Activated naive CD4-positive, alpha-beta T cell treated with anti-CD3 and anti-CD28 coated beads for 36 hours (primary cell): ENCODE measurements at regions not wholly inside any gene's neighbourhood (a gene's known extent, or its start where the extent isn't known, plus 50 kb on each side); places are given as distances from the start of the nearest gene placed in this dataset.

ENCODE experiments used
- CTCF ChIA-PET: fragments of 350-600 bp; sonication (Branson Sonifier 250); formaldehyde crosslinking; loops from one replicate; lab custom pipeline; 2021; ENCODE audit warnings: antibody characterized with exemption; lab: Charles Lee
- DNase-seq: peaks from one replicate; pipeline ENCODE4 v3.0.0-alpha.2; 2020
- H3K27ac Mint-ChIP-seq: one replicate; pipeline ENCODE4 v1.8.0; 2021; ENCODE audit warnings: mild to moderate bottlenecking, mixed read lengths
- H3K27me3 Mint-ChIP-seq: one replicate; pipeline ENCODE4 v1.8.0; 2021; ENCODE audit warnings: low read depth, mixed read lengths
- H3K36me3 Mint-ChIP-seq: one replicate; pipeline ENCODE4 v1.8.0; 2021; ENCODE audit warnings: low read depth, mixed read lengths
- H3K4me1 Mint-ChIP-seq: one replicate; pipeline ENCODE4 v1.8.0; 2021; ENCODE audit warnings: low read depth, mixed read lengths
- H3K4me3 Mint-ChIP-seq: one replicate; pipeline ENCODE4 v1.8.0; 2021; ENCODE audit warnings: mild to moderate bottlenecking, moderate library complexity, mixed read lengths
- H3K9me3 Mint-ChIP-seq: one replicate; pipeline ENCODE4 v1.8.0; 2021; ENCODE audit warnings: mixed read lengths
- intact Hi-C: fragments of 100-400 bp; cut with micrococcal nuclease; formaldehyde crosslinking; loops from one replicate; pipeline ENCODE4 v1.15.1; 2023

DNA sequence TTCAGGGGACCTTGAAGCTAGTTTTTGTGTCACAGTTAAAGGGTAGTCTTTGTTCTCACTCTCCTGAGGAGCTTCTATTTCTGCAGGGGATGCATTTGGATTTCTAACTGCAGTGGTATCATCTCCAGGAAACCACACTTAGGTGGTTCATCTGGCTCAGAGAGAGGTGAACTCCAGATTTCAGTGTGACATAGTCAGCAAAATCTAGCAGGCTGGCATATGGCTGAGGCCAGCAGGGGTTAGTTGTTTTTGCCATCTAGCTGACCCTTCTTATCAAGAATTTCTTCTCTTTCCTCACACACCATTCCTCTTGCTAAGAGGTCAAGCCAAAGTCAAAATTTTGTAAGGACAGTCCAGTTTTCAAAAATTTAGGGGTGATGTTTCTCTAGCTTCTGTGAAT, 248.2 kb downstream of the REEP3 start:
- Mint-ChIP-seq H3K27me3 (peaks cover 4% of the 10 kb centered on the region), H3K36me3 (no peaks in the 10 kb centered on the region), H3K9me3 (no peaks in the 10 kb centered on the region), H3K27ac (no peak overlapping the region), H3K4me1 (no peaks in the 10 kb centered on the region), H3K4me3 (no peak overlapping the region)
- CTCF ChIA-PET = no interaction called here
- no peak for DNase-seq
- intact Hi-C loops = no loop called here

DNA sequence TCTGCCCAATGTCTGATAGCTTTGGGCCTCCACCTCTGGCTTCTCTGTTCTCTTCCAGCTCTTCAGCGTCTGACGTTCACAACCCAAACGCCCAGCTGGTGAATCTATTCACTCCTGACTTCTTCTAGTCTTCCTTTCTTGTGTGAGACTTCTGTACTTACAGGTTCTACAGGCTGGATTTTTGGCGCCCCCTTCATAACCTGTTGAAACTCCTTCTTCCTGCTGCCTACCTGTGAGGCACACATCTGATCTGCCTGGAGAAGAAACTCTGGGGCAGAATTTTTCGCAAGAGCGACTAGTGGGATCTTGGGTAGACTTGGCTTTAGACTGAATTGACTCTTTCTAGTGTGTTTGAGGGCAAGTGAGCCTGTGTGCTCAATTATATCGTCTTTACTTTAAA, 249.3 kb downstream of the REEP3 start:
- intact Hi-C loops = no loop called here
- Mint-ChIP-seq H3K27ac (no peak overlapping the region), H3K36me3 (no peaks in the 10 kb centered on the region), H3K27me3 (peaks cover 7% of the 10 kb centered on the region), H3K4me3 (no peak overlapping the region), H3K4me1 (no peaks in the 10 kb centered on the region), H3K9me3 (no peaks in the 10 kb centered on the region)
- CTCF ChIA-PET = interaction anchor here (0.7 kb wide), 1 partner anchor 564 kb away, joined by 3 read pairs; no protein-coding TSS in a partner anchor
- no peak for DNase-seq

DNA sequence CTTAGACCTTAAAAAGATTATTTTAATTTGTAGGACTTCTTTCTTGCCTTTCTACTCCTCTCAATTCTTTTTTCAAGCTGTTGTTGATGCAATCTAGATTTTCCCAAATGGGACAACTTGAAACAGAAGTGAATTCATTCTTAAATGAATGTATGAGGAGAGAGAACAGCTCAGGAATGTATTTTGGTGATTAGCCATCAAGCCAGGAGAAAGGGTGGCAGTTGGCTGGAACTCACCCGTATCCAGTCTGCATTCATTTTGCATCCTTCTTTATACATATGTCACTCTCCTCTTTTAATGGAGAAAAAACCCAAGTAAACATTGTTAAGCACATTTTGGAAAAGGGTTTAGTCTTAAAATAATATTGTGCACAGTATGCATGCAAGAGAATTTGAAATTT, 251.3 kb downstream of the REEP3 start:
- Mint-ChIP-seq H3K27me3 (peaks cover 9% of the 10 kb centered on the region), H3K4me3 (no peak overlapping the region), H3K9me3 (no peaks in the 10 kb centered on the region), H3K36me3 (no peaks in the 10 kb centered on the region), H3K4me1 (no peaks in the 10 kb centered on the region), H3K27ac (no peak overlapping the region)
- DNase-seq = no peak
- CTCF ChIA-PET = no interaction called here
- intact Hi-C loops = no loop called here

DNA sequence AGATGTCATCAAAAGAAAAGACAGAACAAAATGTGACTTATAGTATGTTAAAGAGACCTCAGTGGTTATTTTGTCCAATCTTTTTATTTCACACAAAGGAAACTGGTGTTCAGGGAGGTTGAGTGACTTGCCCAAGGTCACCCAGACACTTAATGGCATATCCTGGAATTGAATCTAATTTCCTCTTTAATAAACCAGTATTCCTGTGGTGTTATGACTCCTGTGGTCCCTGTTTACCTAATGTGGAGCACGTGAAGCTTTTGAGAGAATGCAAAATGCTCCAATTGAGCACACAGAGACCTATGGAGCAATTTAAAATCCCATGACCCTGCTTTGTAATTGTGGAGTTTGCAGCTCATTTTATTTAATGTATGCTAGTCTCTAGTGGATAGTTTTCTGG, 251.9 kb downstream of the REEP3 start:
- Mint-ChIP-seq H3K27ac (no peak overlapping the region), H3K9me3 (no peaks in the 10 kb centered on the region), H3K27me3 (peaks cover 10% of the 10 kb centered on the region), H3K4me3 (no peak overlapping the region), H3K36me3 (no peaks in the 10 kb centered on the region), H3K4me1 (no peaks in the 10 kb centered on the region)
- intact Hi-C loops = no loop called here
- CTCF ChIA-PET = no interaction called here
- DNase-seq = no peak

DNA sequence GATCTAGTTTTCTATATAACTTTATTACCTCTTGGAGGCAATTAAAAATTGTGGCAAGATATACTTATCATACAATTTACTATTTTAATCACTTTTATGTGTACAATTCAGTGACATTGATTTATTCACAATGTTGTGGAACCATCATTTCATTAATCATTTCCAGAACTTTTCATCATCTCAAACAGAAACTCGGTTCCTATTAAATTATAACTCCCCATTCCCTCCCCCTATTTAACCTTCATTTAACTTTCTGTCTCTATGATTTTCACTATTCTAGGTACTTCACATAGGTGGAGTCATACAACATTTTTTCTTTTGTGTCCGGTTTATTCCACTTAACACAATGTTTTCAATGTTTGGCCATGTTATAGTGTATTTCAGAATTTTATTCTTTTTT, 252.8 kb downstream of the REEP3 start:
- Mint-ChIP-seq H3K27ac (no peak overlapping the region), H3K27me3 (peaks cover 13% of the 10 kb centered on the region), H3K9me3 (no peaks in the 10 kb centered on the region), H3K36me3 (no peaks in the 10 kb centered on the region), H3K4me3 (no peak overlapping the region), H3K4me1 (no peaks in the 10 kb centered on the region)
- CTCF ChIA-PET = interaction anchor here (0.6 kb wide), 1 partner anchor 1270 kb away, joined by 3 read pairs; no protein-coding TSS in a partner anchor
- DNase-seq = no peak
- intact Hi-C loops = no loop called here

DNA sequence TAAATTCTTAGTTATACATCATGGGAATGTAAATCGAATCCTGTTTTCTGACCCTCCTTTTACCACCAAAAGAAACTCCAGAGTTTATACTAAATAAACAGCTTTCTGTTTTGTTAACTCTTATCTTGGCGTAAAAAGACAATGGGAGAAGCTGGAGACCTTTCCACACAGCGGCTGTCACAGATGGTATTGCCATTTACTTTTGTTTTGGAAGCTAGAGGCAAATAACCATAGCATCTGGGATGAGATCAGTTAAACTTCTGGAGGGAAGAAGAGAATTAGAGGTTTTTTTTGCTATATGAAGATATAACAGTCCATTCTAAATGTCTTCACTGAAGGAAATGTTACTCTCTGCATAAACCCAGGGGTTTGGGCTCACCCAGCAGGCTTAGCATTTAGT, 258.9 kb downstream of the REEP3 start:
- Mint-ChIP-seq H3K27me3 (peaks cover 17% of the 10 kb centered on the region), H3K4me3 (no peak overlapping the region), H3K36me3 (no peaks in the 10 kb centered on the region), H3K9me3 (no peaks in the 10 kb centered on the region), H3K4me1 (no peaks in the 10 kb centered on the region), H3K27ac (no peak overlapping the region)
- intact Hi-C loops = no loop called here
- no peak for DNase-seq
- CTCF ChIA-PET = interaction anchor here (0.6 kb wide), 1 partner anchor 27 kb away, joined by 3 read pairs; no protein-coding TSS in a partner anchor

DNA sequence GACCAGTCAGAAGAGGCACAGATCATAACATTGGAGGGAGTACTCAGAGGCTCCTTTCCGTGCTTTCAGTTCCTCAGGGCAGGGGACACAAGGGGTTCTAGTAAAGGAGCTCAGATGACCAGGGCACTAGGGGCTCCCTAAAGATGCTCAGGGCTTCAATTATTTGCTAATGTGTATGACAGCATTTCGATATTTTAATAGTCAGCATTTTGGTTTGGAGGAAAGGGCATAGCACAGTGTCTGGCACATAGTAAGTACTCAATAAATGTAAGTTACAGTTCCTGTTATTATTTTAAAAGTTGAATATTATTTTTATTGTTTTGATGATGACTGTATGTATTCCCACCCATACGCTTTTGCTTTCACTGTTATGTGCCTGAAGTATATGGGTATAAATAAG, 260.0 kb downstream of the REEP3 start:
- Mint-ChIP-seq H3K4me1 (no peaks in the 10 kb centered on the region), H3K27me3 (peaks cover 20% of the 10 kb centered on the region), H3K36me3 (no peaks in the 10 kb centered on the region), H3K9me3 (no peaks in the 10 kb centered on the region), H3K4me3 (no peak overlapping the region), H3K27ac (no peak overlapping the region)
- DNase-seq = no peak
- intact Hi-C loops = no loop called here
- CTCF ChIA-PET = no interaction called here

DNA sequence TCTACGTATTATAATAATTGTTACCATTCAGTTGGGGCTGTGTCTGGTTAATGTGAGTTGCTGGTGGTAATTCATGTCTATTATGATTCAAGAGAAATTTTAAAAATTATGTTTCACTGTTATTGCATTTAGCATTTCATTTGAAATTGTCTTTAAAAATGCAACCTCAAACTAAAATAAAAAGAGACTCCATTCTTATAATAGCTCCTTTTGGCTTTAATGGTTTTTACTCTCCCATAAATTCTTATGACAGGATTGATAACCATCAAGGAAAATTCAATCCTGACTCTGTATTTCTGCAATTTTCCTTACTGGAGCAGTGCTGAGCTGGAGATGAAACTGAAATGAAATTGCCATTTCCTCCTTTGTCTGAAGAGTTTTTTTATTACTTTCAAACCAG, 262.7 kb downstream of the REEP3 start:
- CTCF ChIA-PET = no interaction called here
- Mint-ChIP-seq H3K36me3 (no peaks in the 10 kb centered on the region), H3K4me3 (no peak overlapping the region), H3K27me3 (peaks cover 23% of the 10 kb centered on the region), H3K9me3 (no peaks in the 10 kb centered on the region), H3K4me1 (no peaks in the 10 kb centered on the region), H3K27ac (no peak overlapping the region)
- no peak for DNase-seq
- intact Hi-C loops = no loop called here

DNA sequence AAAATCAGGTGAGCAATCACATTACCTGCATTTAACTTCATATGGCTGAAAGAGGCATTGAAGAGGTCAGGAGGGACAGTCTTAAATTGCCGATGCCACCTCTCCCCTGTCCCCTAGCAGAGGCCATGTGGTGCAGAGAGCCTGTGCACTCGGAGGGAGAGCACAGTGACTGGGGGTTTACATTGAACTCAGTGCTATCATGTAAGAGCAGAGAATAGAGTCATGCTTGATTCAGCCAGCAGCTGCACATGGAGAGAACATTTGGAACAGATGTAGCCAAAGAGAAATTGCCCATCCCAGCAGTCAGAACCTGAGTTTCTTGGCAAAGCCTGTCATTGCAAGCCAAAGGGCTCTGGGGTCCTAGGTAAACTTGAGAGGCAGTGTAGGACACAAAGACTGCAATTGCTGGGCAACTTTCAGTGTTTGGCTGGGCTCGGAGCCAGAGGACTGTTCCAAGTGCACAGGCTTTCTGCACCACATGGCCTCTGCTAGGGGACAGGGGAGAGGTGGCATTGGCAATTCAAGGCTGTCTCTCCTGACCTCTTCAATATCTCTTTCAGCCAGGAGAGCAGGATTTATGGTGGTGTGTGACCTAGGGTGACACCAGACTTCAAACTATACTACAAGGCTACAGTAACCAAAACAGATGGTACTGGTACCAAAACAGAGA, 267.1 kb downstream of the REEP3 start:
- intact Hi-C loops = no loop called here
- H3K27me3 Mint-ChIP-seq = peaks cover 18% of the 10 kb centered on the region
- H3K36me3 Mint-ChIP-seq = no peaks in the 10 kb centered on the region
- DNase-seq = no peak
- no peak overlapping the region for H3K27ac Mint-ChIP-seq
- H3K4me1 Mint-ChIP-seq = no peaks in the 10 kb centered on the region
- no peaks in the 10 kb centered on the region for H3K9me3 Mint-ChIP-seq
- CTCF ChIA-PET = no interaction called here
- H3K4me3 Mint-ChIP-seq = no peak overlapping the region

DNA sequence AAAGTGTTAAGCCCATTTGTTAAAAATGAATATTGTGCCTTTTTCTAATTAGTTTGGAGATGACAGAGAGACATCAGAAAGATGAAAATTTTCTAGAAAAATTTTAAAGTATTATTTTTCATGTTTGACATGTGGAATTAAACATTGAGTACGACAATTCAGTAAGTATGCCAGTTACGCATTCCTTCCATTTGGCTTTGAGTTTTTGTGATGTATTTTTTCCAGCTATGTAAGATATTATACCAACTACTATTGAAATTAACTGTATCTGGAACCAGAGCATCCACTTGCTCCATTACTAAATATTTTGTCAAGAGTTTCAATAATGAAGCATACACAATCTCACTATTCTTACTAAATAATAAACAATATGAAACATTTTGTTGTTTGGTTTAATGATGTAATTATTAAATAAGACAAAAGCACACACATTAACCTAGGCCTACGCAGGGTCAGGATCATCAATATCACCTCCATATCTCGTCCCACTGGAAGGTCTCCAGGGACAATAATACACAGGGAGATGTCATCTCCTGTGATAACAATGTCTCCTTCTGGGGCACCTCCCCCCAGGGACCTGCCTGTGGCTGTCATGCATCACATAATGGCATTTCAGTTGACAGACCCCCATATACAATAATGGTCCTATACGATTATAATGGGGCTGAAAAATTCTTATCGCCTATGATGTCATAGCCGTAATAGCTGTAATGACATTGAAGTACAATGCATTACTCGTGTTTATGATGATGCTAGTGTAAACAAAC, 274.1 kb downstream of the REEP3 start:
- CTCF ChIA-PET = no interaction called here
- no peaks in the 10 kb centered on the region for H3K36me3 Mint-ChIP-seq
- H3K27me3 Mint-ChIP-seq = peaks cover 12% of the 10 kb centered on the region
- intact Hi-C loops = no loop called here
- DNase-seq = no peak
- no peak overlapping the region for H3K4me3 Mint-ChIP-seq
- H3K27ac Mint-ChIP-seq = no peak overlapping the region
- H3K4me1 Mint-ChIP-seq = peaks cover 8% of the 10 kb centered on the region
- H3K9me3 Mint-ChIP-seq = no peaks in the 10 kb centered on the region

DNA sequence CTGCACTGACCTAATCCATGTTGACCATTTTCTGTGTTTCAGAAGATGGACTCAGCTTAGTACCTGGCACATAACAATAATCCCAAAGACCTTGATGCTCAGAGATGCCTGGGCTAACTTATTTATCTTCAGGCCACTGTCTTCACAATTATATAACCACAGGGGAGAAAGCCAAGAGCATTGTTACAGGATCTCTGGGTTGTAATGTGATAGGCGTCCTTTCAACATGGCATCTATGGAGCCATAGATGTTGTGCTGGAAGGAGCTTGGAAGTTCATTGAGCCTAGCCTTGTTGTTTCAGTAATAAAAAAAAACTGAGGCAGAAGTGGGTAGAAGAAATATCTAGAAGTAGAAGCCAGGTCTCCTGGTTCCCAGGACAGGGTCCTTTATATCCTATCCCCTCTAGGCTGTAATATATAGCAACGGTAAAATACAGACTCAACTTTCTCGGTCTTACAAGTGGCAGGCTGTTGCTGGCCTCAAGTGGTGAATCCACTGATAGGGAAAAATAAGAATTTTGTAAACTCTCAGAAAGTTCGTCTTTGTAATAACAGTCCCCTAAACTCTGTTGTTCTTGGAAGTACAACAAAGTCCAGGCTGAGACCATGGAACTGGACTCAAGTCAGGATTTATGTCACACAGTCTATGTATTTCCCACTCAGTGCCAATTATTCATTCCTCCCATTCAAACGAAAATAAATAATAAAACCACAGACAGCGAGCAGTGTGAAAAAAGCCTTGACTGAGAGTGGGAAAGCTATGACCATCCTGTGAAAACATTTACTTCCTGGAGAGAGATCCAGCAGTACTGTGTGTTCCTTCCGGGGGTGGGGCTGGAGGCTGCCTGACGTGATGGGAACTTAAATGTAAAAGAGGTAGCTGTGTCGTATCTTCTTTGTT, 277.6 kb downstream of the REEP3 start:
- Mint-ChIP-seq H3K4me3 (no peak overlapping the region), H3K27me3 (peaks cover 11% of the 10 kb centered on the region), H3K27ac (no peak overlapping the region), H3K36me3 (no peaks in the 10 kb centered on the region), H3K9me3 (no peaks in the 10 kb centered on the region), H3K4me1 (peaks cover 8% of the 10 kb centered on the region)
- CTCF ChIA-PET = no interaction called here
- DNase-seq = peak; percentile 10
- intact Hi-C loops = no loop called here

DNA sequence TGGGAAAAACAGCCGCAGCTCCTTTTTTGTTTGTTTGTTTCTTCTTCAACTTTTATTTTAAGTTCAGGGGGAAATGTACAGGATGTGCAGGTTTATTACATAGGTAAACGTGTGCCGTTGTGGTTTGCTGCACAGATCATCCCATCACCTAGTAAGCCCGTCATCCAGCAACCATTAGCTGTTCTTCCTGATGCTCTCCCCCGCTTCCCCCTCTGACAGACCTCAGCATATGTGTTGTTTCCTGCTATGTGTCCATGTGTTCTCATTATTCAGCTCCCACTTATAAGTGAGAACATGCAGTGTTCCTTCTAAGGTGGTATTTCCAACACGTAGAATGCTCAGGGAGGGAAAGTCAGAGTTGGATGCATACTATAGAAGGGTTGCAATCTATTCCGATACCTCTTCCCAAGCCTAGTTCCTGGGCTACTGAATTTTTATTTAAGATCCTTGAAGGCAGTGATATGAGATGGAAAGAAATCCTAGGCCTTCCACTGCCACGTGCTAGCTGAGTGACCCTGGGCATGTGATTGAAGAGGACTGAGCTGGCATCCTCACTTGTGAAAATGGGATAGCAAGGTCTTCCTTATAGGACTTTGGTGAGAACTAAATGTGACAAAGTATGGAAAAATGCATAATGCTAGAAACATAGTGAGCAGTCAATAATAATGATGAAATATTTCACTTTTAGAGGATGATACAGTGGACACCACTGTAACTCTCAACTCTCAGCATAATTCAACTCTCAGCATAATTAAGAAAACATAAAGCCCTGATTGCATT, 278.5 kb downstream of the REEP3 start:
- no peak for DNase-seq
- Mint-ChIP-seq H3K4me1 (peaks cover 8% of the 10 kb centered on the region), H3K27ac (no peak overlapping the region), H3K36me3 (no peaks in the 10 kb centered on the region), H3K9me3 (no peaks in the 10 kb centered on the region), H3K4me3 (no peak overlapping the region), H3K27me3 (peaks cover 11% of the 10 kb centered on the region)
- intact Hi-C loops = no loop called here
- CTCF ChIA-PET = interaction anchor here (0.5 to 0.8 kb wide), 2 partner anchors 79 to 1737 kb away, joined by 3 to 4 read pairs; no protein-coding TSS in a partner anchor
